ENCODE measurements at regions not wholly inside any gene's neighbourhood (a gene's known extent, or its start where the extent isn't known, plus 50 kb on each side); places are given as distances from the start of the nearest gene placed in this dataset.

DNA sequence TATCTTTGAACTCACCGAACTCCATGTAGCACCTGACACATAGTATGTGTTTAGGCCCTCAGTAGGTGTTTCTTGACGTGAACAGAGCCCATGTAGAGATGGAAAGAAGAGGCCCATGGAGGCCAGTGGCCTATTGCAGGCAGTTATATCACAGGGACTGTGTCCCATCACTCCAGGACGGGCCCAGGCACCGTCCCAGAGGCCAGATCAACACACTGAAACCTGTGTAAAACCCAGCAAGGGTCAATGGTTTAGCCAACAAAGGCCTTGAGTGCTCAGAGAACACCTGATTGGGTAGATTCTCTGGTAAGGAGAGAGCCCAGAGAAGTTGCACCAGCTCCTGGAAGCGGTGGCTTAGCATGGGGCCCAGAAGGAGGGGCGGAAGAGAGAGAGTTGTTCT is 82.8 kb downstream of the INHBB start:
- no peak for DNase-seq

DNA sequence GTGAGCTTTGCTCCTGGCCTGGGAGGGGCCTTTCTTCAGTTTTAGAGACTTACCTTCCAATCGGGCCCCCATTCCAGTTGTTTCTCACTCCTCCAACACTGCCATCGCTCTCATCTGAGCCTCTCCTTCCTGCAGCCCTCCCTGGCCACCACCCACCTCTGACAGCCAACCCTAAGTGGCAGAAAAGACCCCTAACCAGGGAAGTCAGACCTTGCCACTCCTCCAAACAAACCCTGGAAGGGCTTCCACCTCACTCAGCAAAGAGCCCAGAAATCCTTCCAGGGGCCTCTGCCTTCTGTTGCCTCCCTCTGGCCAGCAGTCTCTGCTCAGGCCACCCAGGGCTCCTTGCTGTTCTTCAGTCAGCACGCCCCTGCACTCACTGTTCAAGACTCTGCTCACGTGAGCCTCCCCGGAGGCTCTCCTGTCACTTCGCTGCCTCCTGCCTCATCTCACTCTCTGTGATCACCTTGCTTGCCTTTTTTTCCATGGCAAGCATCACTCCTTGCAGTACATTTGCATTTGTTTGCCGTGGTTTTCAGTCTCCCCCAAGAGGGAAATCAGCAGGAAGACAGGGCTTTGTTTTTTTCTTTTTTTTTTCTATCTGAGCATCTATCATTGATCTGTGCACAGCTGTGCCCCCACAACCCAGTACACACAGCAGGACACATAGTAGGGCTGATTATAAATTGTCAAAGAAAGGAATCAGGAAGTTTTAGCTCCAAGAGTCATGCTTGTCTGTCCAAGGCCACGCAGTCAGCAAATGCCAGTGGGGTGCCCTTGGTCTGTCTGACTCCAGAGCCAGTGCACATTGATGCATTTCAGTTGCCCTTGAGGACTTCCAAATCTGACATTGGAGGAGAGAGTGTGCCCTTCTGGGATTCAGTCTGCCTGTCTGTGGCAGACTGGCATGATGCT is 83.9 kb downstream of the INHBB start:
- no peak for DNase-seq

DNA sequence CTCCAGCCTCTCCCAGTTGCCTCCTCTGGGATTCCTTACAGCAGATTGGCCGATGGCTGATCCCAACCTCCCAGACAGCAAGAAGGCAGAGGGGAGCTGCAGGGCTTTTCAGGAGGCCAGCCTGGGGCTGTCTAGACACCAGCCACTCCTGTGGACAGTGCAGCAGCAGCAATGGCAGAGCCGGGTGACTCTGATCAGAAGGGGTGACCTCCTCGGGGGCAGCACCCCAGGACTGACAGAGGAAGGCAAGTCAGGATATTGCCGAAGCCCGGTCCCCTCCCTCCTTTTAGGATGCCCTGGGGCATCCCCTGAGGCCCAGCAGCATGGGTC is 84.5 kb downstream of the INHBB start:
- DNase-seq = no peak

DNA sequence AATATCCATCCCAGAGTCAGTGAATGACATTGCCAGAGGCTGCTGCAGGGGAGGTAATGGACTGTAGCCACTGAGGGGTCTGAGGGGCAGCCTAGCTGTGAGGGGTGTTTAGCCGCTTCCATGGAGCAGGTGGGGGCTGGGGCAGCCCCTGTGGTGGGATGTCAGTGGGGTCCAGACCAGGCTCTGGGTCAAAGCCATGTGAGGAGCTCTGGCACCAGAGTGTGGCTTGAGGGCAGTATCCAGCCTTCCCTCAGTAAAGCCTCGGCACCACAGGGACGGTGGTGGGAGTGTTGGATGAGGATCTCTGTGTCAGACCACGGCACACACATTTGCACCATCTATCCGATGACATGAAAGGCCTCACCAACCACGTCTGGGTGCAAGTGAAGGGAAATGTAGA is 85.0 kb downstream of the INHBB start:
- no peak for DNase-seq

DNA sequence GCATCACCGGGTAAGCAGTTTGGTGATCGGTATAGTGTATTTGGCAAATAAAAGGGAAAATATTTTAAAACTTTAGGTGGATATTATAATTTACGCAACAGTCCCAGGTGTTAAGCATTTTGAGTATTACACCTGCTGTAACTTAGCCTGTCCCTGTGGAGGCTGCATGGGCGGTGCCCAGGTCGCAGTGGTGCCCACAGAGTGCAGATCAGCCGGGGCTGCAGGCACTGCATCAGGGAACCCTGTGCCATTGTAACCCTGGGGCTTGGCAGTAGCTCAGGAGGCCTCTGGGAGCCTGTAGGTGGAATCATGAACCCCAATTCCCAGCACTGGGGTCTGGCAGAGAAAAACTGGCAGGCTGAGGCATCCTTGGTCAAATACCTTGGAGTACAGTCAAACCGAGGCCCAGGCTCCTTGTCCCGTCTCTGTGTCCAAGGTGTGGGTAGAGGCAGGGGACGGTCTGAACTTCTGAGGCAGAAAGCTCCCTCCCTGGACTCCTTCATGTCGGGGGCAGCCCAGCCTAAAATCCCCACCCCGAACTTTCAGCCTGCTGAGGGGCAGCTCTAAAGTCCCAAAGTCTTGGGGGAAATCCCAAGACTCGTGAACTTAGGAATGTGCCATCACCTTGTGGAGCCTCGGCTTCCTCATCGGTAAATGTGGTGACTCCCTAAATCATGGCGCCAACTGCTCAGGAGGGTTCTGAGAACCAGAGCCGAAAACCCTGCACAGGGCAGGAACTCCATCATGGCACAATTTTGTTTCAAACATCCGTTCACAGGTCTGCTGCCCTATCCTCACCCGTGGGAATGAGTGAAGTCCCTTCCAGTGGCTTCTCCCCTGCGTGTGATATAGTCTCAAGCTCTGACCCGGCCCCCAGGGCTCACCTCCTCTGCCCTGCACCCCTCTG is 85.7 kb downstream of the INHBB start:
- no peak for DNase-seq

DNA sequence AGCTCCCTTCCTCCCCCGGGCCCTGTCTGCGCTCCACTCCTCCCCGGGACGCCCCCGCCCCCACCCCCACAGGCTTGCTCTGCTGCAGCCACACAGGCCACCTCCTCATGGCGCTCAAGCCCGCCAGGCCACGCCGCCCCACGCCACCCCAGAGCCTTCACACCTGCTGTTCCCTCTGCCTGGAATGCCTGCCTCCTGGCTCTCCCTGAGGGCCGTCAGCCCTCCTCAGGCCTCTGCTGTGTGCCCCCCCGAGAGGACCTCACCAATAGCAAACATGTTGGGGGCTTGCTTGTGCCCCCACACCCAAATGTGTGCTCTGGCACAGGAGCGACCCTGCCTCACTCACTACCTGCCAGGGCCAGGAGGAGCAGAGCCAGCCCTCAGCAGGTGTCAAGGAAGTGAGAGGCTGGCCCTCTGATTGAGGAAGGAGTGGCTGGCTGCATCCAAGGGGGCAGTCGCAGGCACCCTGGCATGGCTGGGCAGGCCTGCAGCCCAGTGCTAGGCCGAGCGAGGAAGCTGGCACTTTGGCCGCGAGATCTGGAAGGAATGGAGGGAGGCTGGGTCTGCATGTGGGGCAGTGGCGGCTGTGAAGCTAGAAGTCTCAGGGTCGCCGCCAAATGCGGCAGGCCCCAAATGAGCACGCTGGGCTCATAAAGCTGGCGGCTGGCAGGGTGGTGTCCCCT is 86.5 kb downstream of the INHBB start:
- DNase-seq = no peak

DNA sequence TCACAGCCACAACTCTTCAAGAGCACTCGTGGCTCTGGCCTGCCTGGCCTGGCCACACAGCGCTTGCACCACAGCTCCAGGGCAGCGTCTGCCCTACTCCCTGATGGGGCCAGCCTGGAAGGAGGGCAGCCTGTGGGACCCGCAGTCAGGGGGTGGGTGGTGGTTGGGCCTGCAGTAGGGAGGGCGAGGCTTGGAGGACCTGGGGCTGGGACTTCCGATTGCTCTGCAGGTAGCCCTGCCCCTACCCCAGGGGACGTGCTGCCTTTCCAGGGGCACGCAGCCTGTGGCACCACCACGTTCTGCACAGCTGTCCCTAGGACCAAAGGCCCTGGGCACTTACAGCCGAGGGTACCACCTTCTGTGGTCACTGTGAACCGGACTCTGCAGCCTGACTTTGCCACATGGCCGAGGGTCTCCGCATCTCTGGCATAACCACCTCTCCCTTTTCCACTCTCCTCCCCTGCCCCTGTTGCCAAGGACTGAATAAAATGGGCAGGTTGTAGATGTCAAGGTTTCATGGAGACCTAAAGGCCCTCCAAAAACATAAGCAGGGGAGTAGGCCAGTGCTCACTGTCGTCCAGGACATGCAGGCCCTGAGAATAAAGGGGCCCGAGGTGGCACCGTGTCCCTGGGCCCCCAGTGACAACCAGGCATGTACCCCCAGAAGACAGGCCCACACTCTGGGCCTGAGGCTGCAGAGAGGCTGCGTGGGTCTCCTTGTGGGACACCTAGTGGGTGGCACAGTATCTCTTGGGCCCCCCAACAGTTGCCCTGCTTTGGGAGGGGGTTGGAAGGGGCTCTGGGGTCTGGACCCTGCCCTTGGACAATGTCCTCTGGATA is 87.3 kb downstream of the INHBB start:
- DNase-seq = no peak

DNA sequence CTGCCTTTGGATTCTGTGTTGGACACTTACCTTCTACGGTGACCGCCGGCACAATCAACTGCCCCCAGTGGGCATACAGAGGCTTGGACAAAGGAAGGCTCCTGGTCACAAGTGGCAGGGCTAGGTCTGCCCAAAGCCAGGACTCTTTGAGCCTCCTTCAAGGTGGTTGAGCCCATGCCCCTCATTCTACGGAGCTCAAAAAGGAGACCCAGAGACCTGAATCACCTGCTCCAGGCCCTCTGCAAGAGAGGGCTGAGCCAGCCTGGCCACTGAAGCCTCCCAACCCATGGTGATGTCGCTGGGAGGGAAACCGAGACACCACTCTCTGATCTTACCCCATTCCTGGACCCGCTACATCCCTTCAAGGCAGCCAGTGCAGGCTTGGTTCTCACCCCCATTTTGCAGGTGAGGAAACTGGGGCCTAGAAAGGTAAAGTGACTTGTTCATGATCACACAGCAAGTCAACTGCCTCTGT is 87.9 kb downstream of the INHBB start:
- no peak for DNase-seq

DNA sequence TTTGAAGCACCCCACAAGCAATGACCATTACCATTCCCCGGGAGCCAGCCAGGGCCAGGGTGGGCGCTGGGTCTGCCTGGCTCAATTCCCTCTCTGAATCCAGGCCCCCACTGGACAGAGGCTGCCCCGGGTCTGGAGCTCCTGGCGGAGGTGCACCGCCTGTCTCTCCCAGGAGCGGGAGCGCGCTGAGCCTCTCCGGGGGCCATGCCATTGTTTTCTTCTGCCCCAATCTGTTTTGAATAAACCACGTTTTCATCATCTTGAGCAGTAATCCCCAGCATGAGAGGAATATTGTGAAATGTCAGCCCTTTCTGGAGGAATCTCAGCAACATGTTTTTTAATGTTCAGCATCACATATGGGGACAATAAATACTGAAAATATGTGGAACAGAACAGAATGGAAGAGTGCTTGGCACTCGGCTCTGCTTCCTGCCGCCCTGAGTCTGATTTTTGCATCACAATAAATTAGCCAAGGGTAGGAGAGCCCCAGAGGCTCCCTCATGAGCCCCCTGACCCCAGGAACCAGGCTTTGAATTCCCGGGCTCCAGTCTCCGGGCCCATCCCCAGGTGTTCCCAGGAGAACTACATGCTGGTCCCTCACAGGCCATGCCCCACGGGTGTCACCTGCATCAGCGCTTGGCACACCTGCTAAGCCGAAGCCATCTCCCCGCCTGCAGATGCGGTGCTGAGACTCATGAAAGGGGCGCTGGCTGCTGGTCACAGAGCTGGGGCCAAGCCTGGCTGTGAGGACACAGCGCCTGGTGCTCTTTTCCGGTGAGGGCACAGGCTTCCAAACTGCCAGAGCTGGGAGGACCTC is 88.8 kb downstream of the INHBB start:
- DNase-seq = no peak

DNA sequence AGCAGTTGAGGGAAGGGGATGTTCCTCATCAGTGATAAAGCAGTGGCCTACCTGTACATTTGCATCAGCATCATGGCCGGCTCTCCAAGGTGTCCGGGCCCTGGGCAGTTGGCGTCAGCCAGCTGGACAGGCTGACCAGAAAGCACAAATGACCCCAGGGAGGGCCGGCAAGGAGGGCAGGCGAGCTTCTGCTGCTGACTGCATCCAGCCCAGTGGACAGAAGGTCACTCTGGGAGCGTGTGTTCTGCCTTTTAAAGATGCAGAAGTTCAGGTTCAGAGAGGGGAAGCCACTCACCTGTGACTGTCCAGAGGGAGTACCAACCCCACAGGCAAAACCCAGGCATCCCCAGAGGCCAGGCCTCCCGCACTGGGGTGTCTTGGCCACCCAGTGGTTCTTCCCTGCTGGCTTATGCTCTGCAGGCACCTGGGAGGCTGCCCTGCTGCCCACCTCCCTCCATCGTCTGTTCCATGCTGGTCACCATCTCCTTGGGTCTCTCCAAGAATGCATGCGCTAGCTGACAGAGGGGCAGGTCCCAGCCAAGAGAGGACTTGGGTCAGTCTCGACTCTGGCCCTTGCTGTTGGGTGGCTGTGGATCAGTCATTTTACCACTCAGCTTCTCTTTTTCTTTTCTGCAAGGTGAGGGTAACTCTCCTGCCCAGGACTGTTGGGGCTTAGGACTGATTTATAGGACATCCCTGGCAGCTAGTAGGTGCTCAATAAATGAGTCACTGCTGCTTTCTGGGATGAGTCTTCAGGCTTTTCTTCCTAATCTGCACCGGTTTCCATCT is 89.9 kb downstream of the INHBB start:
- no peak for DNase-seq

DNA sequence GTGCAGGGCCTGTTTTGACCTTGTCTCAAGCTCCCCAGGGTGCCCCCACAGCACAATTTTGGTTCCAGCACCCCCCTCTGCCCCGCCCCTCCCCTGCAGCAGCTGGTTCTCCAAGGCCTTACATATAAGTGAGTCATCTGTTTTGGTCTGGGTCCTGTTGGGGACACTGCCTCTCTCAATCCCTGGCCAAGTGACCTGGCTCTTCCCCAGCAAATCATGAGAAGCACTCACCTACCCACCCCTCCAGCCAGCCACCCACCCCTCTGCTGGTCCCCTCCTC is 90.5 kb downstream of the INHBB start:
- no peak for DNase-seq

DNA sequence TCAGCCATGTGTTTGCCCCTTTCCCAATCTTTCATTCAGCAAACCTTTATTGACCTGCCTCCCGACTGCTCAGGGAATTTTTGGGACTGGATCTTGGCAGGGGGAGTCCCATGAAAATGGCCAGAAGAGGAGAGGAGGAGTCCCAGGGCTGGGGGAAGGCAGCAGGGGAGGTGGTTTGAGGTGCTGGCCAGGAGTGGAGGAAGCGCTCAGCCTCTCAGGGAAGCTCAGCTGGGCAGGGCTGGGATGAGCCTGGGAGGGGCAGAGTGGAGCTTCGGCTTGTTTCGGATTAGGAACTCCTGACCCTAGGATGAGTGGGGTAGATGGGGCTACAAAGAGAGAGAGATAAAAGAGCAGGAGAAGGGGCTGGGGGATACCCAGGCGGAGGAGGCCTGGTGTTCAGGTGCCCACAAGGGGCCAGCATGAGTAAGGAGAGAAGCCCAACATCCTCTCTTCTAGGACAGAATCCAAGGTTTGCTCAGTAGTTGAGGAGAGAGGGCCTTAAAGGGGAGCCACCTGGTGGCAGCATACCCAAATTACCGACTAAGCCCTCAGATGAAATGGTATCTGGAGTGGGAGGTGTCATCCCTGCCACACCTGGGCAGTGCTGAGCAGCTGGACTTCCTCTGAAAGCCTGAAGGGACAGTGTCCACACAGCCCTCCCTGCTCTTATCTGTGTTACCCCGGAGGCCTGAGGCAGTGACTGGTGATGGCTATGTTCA is 91.1 kb downstream of the INHBB start:
- DNase-seq = no peak

DNA sequence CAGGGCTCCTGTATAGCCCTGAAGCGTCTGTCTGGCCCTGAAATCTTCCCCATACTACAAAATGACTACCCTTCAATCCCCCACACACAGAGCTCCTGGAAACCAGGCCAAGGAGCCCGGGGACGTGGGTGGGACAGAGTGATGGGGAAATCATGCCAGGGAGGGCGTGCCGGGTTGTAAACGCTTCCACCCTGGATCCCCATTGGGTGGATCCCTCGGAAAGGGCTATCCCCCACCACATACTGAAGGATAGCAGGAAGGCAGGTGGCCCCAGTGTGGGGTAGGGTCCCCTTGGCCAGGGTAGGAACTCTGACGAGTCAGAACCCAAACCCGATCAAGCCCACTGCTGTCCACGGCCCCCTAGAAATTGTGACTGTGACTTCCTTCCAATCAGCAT is 91.7 kb downstream of the INHBB start:
- no peak for DNase-seq

DNA sequence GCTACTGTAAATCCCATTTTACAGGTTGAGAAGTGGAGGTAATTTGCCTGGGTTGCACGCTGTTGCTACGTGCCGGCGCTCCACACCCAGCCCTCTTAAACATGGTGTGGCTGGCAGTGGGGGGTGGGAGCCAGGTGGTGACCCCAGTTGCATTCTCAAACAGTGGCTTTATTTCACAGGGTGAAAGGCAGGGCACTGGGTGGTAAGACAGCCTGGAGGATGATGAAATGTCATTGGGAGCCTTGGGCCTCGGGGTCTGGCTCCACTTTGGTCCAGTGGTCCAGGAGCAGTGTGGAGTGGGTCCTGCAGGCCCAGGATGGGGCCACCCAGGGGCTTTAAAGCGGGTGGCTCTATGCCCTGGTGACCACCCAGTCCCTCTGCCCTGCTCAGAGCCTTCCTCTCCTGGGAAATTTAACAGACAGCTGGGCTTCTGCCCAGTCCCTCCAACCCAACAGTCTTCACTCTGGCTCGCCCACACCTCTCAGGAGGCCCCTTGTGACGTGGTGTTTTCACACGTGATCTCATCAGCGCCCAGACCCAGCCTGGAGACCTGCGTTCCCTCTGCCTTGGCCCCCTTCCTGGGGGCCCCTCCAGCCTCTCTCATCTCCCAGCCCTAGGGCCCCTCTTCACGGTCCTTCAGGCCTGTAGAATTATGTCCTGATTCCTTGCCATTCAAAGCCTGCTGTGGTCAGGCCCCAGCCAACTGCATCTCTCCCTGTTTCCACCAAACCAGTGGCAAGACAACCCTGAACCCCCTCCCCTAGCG is 92.5 kb downstream of the INHBB start:
- peak; percentile 14 for DNase-seq

DNA sequence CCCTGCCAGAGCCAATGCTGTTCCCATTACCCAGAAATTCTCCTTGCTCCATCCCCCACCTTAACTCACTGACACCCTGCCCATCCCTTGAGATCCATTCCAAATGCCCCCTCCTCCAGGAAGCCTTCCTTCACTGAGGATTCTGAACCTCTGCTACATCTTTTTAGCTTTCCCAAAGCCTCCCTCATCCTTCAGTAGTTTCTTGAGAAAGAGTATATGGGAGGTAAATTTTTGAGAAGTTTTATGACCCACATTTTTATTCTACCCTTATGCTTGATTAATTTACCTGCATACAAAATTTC is 93.1 kb downstream of the INHBB start:
- DNase-seq = no peak

DNA sequence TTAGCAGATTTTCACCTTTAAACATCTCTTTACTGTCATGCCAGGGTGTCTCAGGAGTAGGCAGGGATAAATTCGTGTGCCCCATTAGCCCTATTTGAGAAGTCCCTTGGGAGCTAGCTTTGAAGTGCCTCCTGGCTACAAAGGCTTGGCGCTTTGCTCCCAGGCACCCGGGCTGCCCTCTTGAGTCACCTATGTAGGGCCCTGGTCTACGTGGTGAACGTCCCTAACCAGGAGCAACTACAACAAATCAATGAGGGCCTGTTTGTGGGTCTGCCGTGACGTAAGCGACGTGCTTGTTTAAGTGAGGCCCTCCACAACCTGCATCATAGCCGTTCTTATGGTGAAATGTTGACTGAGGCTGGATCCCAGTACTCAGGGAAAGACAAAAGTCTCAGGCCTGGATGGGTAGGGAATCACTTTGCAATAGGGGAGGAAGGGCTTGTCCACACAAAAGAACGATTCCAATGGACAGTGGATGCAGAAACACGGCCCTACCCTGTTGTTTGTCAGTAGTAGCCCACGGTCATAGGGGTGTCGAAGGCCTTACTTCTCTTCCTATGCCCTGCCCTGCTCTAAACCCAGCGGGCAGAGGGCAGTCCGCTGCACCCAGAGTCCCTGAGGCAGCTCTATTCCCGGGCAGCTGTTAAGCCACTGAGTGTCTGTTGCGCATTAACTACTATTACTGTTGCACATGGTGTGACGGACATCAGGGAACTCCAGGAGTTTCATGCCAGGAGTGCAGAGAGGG is 93.9 kb downstream of the INHBB start:
- peak; percentile 50 for DNase-seq

DNA sequence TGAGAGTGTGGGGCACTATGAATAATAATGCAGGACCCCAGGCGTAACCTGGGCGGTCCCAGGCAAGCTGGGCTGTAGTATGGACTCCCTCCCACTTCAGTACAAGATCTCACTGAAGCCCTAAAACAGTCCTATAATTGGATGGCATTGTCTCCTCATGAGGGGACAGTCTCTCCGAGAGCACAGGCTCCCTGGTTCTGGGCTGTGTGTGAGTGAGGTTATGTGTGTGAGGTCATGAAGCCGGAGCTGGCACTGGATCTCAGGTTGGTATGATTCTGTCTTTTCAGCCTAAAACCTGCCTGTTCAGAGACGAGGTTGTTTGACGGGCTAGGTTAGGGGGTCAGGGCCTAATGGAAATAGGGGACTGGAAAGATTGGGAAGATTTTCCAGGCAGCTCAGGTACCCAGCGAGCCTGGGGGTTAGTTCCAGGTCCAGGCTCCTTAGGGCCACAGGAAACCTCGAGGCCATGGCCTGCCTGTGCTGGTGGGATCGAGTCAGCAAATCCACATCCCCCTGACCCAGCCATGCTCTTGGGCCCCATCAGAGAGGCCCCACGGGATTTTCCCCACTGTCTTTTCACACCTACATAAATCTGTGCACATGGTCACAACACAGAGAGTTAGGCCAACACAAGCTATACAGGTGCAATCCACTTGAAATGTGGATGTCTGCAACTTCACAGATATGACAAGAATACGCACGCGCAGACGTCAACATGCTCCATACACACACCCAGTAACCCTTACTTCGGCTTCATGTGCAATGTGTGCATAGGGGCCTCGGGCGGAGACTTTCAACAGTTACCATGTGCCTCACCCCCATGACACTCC is 94.8 kb downstream of the INHBB start:
- DNase-seq = peak; percentile 17

DNA sequence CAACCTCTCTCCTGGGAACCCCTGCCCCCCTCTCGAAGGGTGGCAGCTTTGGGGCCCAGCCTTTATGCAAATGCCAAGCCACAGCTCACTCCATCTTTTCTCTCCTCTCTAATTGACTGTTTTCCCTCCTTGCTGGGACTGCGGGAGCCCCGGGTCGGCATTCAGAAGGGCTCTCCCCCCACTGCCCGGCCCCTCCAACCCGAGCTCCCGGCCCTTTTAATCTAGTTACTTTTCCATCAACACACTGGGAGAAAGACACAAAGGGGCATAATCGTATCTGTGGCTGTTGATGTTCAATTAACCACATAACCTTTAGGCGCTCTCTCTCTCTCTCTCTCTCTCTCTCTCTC is 95.4 kb downstream of the INHBB start:
- peak; percentile 10 for DNase-seq
